HUES64 (cell line): ENCODE measurements at regions not wholly inside any gene's neighbourhood (a gene's known extent, or its start where the extent isn't known, plus 50 kb on each side); places are given as distances from the start of the nearest gene placed in this dataset.

ENCODE experiments used
- H3K27ac ChIP-seq: 2 replicates; pipeline ENCODE4 v1.7.0; 2013; ENCODE audit warnings: low read depth, low read length, inconsistent platforms
- H3K27me3 ChIP-seq: 2 replicates; pipeline ENCODE4 v1.6.1; 2013; ENCODE audit warnings: mild to moderate bottlenecking, low read length; ENCODE audit not compliant: insufficient read depth
- H3K36me3 ChIP-seq: 2 replicates; pipeline ENCODE4 v1.6.1; 2013; ENCODE audit warnings: mild to moderate bottlenecking, low read length; ENCODE audit not compliant: insufficient read depth
- H3K4me1 ChIP-seq: 2 replicates; pipeline ENCODE4 v1.6.1; 2013; ENCODE audit warnings: mild to moderate bottlenecking, low read length, moderate library complexity; ENCODE audit not compliant: insufficient read depth
- H3K4me3 ChIP-seq: 2 replicates; pipeline ENCODE4 v1.5.1; 2013; ENCODE audit warnings: mild to moderate bottlenecking, low read length, moderate library complexity
- H3K9ac ChIP-seq: 2 replicates; pipeline ENCODE4 v1.6.1; 2013; ENCODE audit warnings: mild to moderate bottlenecking, low read depth, low read length
- H3K9me3 ChIP-seq: 2 replicates; pipeline ENCODE4 v1.6.1; 2013; ENCODE audit warnings: low read depth, low read length; ENCODE audit not compliant: insufficient read depth
- WGBS: fragments of 150-250, 120-280 bp; methylation state at CpG from one replicate; pipeline ENCODE4 v1.1.7; 2013; ENCODE audit warnings: missing lambda C conversion rate; 5-methylcytosine and 5-hydroxymethylcytosine counted together

DNA sequence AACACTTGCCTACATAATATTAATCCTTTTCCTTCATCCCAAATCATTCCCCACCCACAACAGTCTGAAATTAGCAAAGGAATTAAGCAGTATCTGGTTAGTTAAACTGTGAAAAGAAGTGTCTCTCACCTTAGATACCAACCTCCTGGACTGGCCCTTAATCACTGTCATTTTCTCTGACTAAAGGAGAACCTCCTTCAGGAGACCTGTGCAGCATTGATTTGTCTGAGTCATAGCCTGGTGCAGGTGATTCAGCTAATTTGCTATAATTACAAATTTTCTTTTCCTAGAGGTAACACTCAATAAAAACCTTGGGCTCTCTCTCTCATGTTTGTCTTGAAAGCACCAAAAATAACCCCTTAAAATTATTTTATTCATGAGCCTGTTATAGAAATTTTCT, 279.8 kb upstream of the SEMA6D start:
- Histone ChIP-seq H3K9ac (no peak overlapping the region), H3K27me3 (no peaks in the 10 kb centered on the region), H3K4me3 (no peak overlapping the region), H3K36me3 (no peaks in the 10 kb centered on the region), H3K27ac (no peak overlapping the region), H3K9me3 (no peaks in the 10 kb centered on the region), H3K4me1 (peaks cover 7% of the 10 kb centered on the region; the same call in 1 of the 2 replicates)

DNA sequence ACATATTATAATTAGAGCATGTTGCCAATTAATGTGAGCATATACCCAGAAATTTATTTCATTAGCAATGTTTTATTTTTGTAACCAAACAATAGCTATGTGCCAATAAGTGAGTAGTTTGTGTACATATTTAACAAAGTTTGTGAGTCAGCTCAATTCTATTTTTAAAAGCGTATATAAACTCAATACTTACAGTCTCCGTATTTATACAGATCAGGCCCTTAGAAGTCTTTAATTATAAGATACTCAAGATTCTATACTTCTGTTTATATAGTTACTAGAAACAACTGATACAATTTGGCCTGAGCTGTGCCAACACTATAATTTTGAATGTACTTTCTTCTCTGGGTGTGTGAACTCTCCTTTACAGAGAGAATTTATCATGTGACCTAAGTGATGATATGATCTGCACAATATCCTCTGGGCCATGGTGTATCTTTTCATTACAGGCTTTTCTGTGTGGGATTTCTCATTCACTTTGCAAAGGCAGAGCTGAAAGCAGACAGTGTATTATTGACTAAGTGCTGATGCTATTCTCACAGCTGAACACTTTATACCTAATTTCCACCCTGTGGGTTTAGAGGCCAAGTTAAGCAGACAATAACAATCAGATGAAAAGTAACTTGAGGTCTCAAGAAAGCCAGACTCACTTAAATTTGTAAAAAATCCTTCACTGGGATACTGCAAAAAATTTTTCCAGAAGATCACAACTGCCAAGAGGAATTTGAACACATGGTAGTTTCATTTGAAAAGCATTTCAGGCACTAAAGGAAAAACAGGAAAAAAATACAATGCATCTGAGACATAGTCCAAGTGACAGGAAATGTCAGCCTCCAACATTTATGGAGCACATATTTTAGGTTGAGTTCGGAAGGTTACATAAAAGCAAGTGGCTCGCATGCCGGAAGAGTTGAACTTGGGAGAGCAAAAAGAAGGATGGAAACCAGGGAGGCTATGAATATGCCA, 277.9 kb upstream of the SEMA6D start:
- WGBS, result 93% methylated on average over 3 of the region's 5 CpGs
- Histone ChIP-seq H3K27ac (no peak overlapping the region), H3K27me3 (no peaks in the 10 kb centered on the region), H3K36me3 (no peaks in the 10 kb centered on the region), H3K4me1 (peaks cover 7% of the 10 kb centered on the region; the same call in 1 of the 2 replicates), H3K9ac (no peak overlapping the region), H3K4me3 (no peak overlapping the region), H3K9me3 (no peaks in the 10 kb centered on the region)

- H3K36me3 ChIP-seq, result no peaks in the 10 kb centered on the region
- H3K4me3 ChIP-seq, result no peak overlapping the region
- H3K4me1 ChIP-seq, result peaks cover 7% of the 10 kb centered on the region; the same call in 1 of the 2 replicates
- no peaks in the 10 kb centered on the region for H3K27me3 ChIP-seq
- WGBS, result 92% methylated on average over 1 of the region's 1 CpG
- no peaks in the 10 kb centered on the region for H3K9me3 ChIP-seq
- no peak overlapping the region for H3K9ac ChIP-seq
- no peak overlapping the region for H3K27ac ChIP-seq
Observed at GRCh38 chr15:47442371-47442770, 274.9 kb upstream of the SEMA6D start.

DNA sequence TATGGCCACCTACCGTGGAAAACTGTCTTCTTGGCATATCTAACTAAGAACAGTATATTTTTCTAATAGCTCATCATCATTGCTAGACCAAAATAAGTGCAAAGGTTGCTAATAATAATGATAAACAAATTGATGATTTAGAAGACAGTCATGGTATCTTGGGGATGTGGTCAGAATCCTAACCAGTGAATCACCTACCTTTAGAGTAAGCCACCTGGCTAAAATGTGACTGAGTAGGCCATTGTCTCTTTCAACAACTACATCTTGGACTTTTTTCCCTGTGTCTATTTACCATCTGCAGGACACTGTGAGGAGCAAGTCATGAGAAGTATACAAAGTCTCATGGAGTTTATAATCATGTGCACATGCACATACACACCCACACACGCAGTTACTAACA, 273.5 kb upstream of the SEMA6D start:
- Histone ChIP-seq H3K9ac (no peak overlapping the region), H3K27me3 (no peaks in the 10 kb centered on the region)
- WGBS, result 93% methylated on average over 2 of the region's 2 CpGs

DNA sequence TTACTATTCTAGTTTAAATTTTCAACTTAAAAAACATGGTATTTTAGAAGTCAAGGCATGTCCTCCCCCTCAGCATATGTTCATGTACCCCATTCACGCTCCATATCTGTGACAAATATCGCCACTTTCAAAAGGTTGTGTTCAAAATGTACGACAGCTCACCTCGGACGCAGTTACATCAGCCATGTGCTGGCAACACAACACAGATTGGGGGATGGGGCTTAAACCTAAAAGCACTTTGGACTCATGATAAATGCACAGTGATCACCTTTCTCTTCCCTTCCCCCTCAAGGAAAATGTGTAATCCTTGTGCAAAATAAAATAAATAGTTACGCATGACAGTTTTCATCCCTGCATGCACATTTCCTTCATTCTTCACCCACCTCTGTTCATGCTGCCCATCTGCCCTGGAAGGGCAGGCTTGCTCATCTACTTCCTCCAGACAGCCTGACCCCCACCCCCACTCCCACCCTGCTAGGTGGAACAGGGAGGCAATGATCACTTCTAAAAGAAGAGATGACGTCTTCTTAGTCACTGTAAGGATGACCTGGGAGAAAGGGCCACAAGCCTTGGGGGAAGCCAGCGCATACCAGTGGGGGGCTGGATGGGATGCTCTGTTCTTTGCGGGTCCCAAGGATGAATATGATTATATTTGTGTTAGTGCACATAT, 271.4 kb upstream of the SEMA6D start:
- WGBS, result 94% methylated on average over 9 of the region's 9 CpGs
- no peaks in the 10 kb centered on the region for H3K9me3 ChIP-seq
- no peak overlapping the region for H3K4me3 ChIP-seq
- H3K4me1 ChIP-seq, result peaks cover 2% of the 10 kb centered on the region; the same call in 1 of the 2 replicates
- no peaks in the 10 kb centered on the region for H3K27me3 ChIP-seq
- no peak overlapping the region for H3K27ac ChIP-seq
- no peaks in the 10 kb centered on the region for H3K36me3 ChIP-seq
- H3K9ac ChIP-seq, result no peak overlapping the region

More for the DNA sequence above, 273.5 kb upstream of the SEMA6D start:
- Histone ChIP-seq H3K4me3 (no peak overlapping the region), H3K36me3 (no peaks in the 10 kb centered on the region), H3K4me1 (peaks cover 7% of the 10 kb centered on the region; the same call in 1 of the 2 replicates), H3K9me3 (no peaks in the 10 kb centered on the region), H3K27ac (no peak overlapping the region)

DNA sequence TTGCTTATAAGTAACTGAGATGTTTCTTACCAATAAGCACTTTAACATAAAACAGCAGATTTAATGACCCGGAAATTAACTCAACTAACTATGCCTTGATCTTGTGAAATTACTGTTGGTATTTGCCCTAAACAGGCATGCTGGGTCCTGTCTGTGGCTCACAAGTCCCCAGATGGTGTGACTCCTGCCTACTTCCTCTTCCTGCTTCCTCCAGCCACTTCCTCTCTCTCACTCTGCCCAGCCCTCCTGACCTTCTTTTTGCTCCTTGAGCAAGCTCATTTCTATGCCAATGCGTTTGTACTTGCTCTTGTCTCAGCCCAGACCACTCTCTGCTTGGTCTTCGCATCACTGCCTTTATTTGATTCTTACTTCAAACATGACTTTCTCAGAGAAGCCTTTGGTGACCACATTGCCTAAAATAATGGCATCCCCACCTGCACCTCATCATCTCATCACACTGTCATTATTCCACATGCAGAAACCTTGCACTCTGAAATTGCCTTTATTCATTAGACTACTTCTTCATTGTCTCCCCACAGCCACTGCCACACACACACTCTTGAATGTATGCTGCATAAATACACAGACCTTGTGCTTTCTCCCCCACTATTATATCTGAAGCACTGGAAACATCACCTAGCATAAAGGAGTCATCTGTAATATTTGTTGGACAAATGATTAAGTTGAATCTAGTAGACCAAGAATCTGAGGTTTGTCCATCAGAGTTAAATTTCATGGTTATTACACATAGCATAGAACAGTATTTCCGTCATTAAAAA, 256.3 kb upstream of the SEMA6D start:
- Histone ChIP-seq H3K27ac (no peak overlapping the region), H3K4me1 (no peaks in the 10 kb centered on the region), H3K27me3 (no peaks in the 10 kb centered on the region), H3K9ac (no peak overlapping the region), H3K9me3 (no peaks in the 10 kb centered on the region), H3K36me3 (no peaks in the 10 kb centered on the region), H3K4me3 (no peak overlapping the region)
- 97% methylated on average over 3 of the region's 4 CpGs for WGBS

DNA sequence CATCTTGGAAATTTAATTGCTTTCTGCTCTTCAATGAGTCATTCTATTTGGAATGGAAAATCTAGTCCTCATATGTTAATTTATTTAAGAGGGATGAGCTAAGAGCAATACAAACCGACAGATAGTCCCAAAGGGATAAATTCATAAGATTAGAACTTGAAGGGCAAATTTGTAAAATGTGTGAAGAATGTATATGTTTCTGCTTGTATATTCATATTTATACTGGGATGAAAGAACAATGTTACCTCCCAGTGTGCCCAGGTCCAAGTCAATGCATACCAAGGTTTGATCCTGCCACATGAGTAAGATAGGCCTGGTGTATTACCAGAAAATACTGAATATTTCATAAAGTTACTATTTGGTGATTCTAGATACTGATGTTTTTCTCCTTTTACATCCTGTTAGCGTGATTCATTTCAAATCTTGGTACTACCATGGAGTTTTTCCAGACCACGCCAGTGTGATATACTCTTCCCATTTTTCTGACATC, 255.6 kb upstream of the SEMA6D start:
- WGBS, result 96% methylated on average over 3 of the region's 3 CpGs
- no peak overlapping the region for H3K27ac ChIP-seq

DNA sequence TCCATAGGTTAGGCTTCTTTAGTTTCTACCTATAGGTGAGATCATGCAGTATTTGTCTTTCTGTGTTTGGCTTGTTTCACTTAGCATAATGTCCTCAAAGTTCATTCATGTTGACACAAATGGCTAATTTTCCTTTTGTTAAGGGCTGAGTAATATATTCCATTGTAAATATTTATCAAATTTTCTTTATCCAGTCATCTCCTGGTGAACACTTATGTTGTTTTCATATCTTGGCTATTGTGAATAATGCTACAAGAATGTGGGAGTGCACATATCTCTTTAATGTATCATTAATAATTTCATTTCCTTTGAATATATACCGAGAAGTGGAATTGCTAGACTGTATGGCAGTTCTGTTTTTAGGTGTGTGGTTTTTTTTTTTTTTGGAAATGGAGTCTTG, 250.9 kb upstream of the SEMA6D start:
- Histone ChIP-seq H3K9me3 (no peaks in the 10 kb centered on the region), H3K27ac (no peak overlapping the region), H3K27me3 (no peaks in the 10 kb centered on the region), H3K4me1 (no peaks in the 10 kb centered on the region), H3K4me3 (no peak overlapping the region), H3K36me3 (no peaks in the 10 kb centered on the region), H3K9ac (no peak overlapping the region)
- WGBS, result no CpG with 5 or more reads among the region's 1 CpG

More for the DNA sequence above, 255.6 kb upstream of the SEMA6D start:
- no peaks in the 10 kb centered on the region for H3K9me3 ChIP-seq
- H3K4me1 ChIP-seq, result no peaks in the 10 kb centered on the region
- no peaks in the 10 kb centered on the region for H3K27me3 ChIP-seq
- no peak overlapping the region for H3K9ac ChIP-seq
- H3K36me3 ChIP-seq, result no peaks in the 10 kb centered on the region
- H3K4me3 ChIP-seq, result no peak overlapping the region

GRCh38 chr15:47470983-47471382, 246.3 kb upstream of the SEMA6D start:
- no peak overlapping the region for H3K4me3 ChIP-seq
- no peaks in the 10 kb centered on the region for H3K9me3 ChIP-seq
- H3K36me3 ChIP-seq, result no peaks in the 10 kb centered on the region
- 97% methylated on average over 4 of the region's 4 CpGs for WGBS
- no peaks in the 10 kb centered on the region for H3K27me3 ChIP-seq
- no peak overlapping the region for H3K9ac ChIP-seq
- no peak overlapping the region for H3K27ac ChIP-seq
- H3K4me1 ChIP-seq, result no peaks in the 10 kb centered on the region

- H3K4me1 ChIP-seq, result no peaks in the 10 kb centered on the region
- WGBS, result 94% methylated on average over 5 of the region's 6 CpGs
- H3K9me3 ChIP-seq, result no peaks in the 10 kb centered on the region
- H3K9ac ChIP-seq, result no peak overlapping the region
- no peaks in the 10 kb centered on the region for H3K27me3 ChIP-seq
- no peak overlapping the region for H3K27ac ChIP-seq
- H3K36me3 ChIP-seq, result no peaks in the 10 kb centered on the region
- no peak overlapping the region for H3K4me3 ChIP-seq
Observed at GRCh38 chr15:47473106-47473725, 244.1 kb upstream of the SEMA6D start.
